CD4-positive, alpha-beta T cell treated with Interleukin-6 at 100 ng/mL for 8 hours (primary cell): ENCODE measurements at regions not wholly inside any gene's neighbourhood (a gene's known extent, or its start where the extent isn't known, plus 50 kb on each side); places are given as distances from the start of the nearest gene placed in this dataset.

Experiments
- DNase-seq: peaks from one replicate; pipeline ENCODE4 v3.0.0-alpha.2; 2020; ENCODE audit warnings: mixed read lengths, low spot score

- DNase-seq: no peak
Measured at GRCh38 chr2:60096556-60096955, 456.9 kb downstream of the BCL11A start.

- DNase-seq: no peak
Measured at GRCh38 chr2:60095903-60096302, 457.6 kb downstream of the BCL11A start.

GRCh38 chr2:60095202-60095815 lies 458.1 kb downstream of the BCL11A start:
- no peak for DNase-seq

GRCh38 chr2:60094450-60094929 lies 459.0 kb downstream of the BCL11A start:
- no peak for DNase-seq

GRCh38 chr2:60092781-60093180 lies 460.7 kb downstream of the BCL11A start:
- no peak for DNase-seq

- DNase-seq: no peak
Measured at GRCh38 chr2:60091894-60092293, 461.6 kb downstream of the BCL11A start.

GRCh38 chr2:60091266-60091665 lies 462.2 kb downstream of the BCL11A start:
- no peak for DNase-seq

- DNase-seq: no peak
Measured at GRCh38 chr2:60079562-60079961, 473.9 kb downstream of the BCL11A start.

GRCh38 chr2:60075048-60075447 lies 478.4 kb downstream of the BCL11A start:
- no peak for DNase-seq

GRCh38 chr2:60073201-60073600 lies 480.3 kb downstream of the BCL11A start:
- no peak for DNase-seq

- DNase-seq: no peak
Measured at GRCh38 chr2:60072609-60073008, 480.8 kb downstream of the BCL11A start.

- no peak for DNase-seq
Measured at GRCh38 chr2:60071490-60071831, 482.0 kb downstream of the BCL11A start.

- no peak for DNase-seq
Measured at GRCh38 chr2:60070736-60071489, 482.5 kb downstream of the BCL11A start.

GRCh38 chr2:60070196-60070595 lies 483.3 kb downstream of the BCL11A start:
- no peak for DNase-seq

GRCh38 chr2:60068755-60069154 lies 484.7 kb downstream of the BCL11A start:
- DNase-seq: no peak

- DNase-seq: no peak
Measured at GRCh38 chr2:60067006-60067405, 486.4 kb downstream of the BCL11A start.

GRCh38 chr2:60066096-60066839 lies 487.2 kb downstream of the BCL11A start:
- no peak for DNase-seq

GRCh38 chr2:60064687-60065389 lies 488.6 kb downstream of the BCL11A start:
- no peak for DNase-seq

- no peak for DNase-seq
Measured at GRCh38 chr2:60058781-60059180, 494.7 kb downstream of the BCL11A start.

- DNase-seq: no peak
Measured at GRCh38 chr2:60054571-60055340, 498.7 kb downstream of the BCL11A start.

- no peak for DNase-seq
Measured at GRCh38 chr2:60053791-60054190, 499.7 kb downstream of the BCL11A start.

- no peak for DNase-seq
Measured at GRCh38 chr2:60052601-60053000, 500.9 kb downstream of the BCL11A start.
